ENCODE measurements at regions not wholly inside any gene's neighbourhood (a gene's known extent, or its start where the extent isn't known, plus 50 kb on each side); places are given as distances from the start of the nearest gene placed in this dataset.

DNA sequence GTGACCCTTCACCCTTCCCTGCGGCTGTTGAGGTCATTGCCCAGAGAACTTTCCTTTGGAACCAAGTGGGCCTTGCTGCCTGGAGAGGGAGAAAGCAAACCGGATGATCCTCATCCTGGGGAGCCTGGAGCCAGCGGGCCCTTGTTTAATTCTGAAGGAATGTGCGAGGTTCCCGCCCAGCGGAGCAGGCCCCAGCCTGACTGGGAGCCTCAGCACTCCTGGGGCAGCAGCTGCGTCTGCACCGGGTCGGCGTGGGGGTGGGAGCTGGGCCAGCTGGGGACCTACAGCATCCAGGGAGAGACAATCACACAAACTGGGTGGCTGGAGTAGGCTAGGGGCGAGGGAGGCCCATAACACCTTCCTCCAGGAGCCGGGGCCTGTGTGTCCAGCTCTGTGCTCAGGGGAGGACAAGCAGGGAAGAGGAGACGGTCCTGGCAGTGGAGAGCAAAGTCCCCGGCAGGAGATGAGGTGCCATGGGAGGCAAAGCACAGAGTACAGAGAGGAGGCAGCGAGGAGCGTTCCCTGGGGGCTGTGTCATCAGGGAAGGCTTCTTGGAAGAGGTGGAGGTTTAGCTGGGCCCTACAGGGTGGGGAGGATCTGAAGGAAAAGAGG is 61.9 kb upstream of the HAAO start:
- no peaks in the 10 kb centered on the region for H3K79me2 ChIP-seq (ENCODE audit: insufficient read depth, low read length)
- no peaks in the 10 kb centered on the region for H4K20me1 ChIP-seq (ENCODE audit: insufficient read depth, low read length, poor library complexity, severe bottlenecking)
- H3K4me2 ChIP-seq (ENCODE audit: low read depth, low read length, poor library complexity, severe bottlenecking): no peak overlapping the region
- no peaks in the 10 kb centered on the region for H3K36me3 ChIP-seq (ENCODE audit: insufficient read depth, low read length)
- H3K27me3 ChIP-seq (ENCODE audit: insufficient read depth, low read length, poor library complexity, severe bottlenecking): no peaks in the 10 kb centered on the region
- H3K4me3 ChIP-seq (ENCODE audit: low read length, poor library complexity, severe bottlenecking): no peak overlapping the region
- no peak overlapping the region for H3K9ac ChIP-seq (ENCODE audit: low read depth, low read length, poor library complexity, severe bottlenecking)
- H2AFZ ChIP-seq (ENCODE audit: low read length): no peak overlapping the region
- TF ChIP-seq, protein P1, sequence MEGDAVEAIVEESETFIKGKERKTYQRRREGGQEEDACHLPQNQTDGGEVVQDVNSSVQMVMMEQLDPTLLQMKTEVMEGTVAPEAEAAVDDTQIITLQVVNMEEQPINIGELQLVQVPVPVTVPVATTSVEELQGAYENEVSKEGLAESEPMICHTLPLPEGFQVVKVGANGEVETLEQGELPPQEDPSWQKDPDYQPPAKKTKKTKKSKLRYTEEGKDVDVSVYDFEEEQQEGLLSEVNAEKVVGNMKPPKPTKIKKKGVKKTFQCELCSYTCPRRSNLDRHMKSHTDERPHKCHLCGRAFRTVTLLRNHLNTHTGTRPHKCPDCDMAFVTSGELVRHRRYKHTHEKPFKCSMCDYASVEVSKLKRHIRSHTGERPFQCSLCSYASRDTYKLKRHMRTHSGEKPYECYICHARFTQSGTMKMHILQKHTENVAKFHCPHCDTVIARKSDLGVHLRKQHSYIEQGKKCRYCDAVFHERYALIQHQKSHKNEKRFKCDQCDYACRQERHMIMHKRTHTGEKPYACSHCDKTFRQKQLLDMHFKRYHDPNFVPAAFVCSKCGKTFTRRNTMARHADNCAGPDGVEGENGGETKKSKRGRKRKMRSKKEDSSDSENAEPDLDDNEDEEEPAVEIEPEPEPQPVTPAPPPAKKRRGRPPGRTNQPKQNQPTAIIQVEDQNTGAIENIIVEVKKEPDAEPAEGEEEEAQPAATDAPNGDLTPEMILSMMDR (conservative IDR thresholded peaks at IDR 0.05; ENCODE audit: low read length): no peak
- no peak for TF ChIP-seq EZH2phosphoT487 (IDR thresholded peaks at IDR 0.05; ENCODE audit: borderline replicate concordance)
- no peaks in the 10 kb centered on the region for H3F3A ChIP-seq (ENCODE audit: low read depth)
- H3K9me3 ChIP-seq (ENCODE audit: insufficient read depth, low read depth, low read length): no peaks in the 10 kb centered on the region
- no peaks in the 10 kb centered on the region for H3K4me1 ChIP-seq (ENCODE audit: insufficient read depth, low read length, poor library complexity, severe bottlenecking)
- H3K9me2 ChIP-seq (replicated peaks; ENCODE audit: low read depth, low read length): no peaks in the 10 kb centered on the region

DNA sequence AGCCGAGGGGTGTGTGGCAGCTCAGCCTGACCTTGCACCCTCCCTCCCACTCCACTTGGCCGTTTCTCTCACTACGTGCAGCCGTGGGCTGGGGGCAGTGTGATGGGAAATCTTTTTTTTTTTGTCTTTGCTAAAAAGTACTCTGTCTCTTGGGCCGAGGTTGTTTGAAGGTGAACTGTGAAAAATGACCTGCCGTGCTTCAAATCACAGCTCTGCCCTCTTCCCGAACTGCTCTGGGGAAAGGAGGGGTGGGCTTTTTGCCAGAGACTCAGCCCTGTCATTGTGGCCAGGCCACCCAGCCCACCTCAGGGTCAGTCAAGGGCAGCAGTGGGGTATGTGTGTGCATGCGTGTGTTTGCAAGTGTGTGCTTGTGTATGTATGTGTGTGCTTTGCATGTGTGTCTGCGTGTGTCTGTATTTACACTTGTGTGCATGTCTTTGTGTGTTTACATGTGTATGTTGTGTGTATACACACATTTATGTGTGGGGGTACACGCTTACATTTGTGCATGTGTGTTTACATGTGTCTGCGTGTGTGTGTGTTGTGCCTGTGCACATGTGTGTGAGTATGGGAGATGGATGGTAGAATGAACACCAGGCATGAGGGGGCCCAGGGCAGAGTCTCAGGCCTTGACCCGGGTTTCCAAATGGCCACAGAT is 61.3 kb upstream of the HAAO start:
- Histone ChIP-seq H3K9me3 (ENCODE audit: insufficient read depth, low read depth, low read length) (no peaks in the 10 kb centered on the region), H3K4me2 (ENCODE audit: low read depth, low read length, poor library complexity, severe bottlenecking) (no peak overlapping the region), H3F3A (ENCODE audit: low read depth) (no peaks in the 10 kb centered on the region), H3K79me2 (ENCODE audit: insufficient read depth, low read length) (no peaks in the 10 kb centered on the region), H3K27me3 (ENCODE audit: insufficient read depth, low read length, poor library complexity, severe bottlenecking) (no peaks in the 10 kb centered on the region), H3K4me1 (ENCODE audit: insufficient read depth, low read length, poor library complexity, severe bottlenecking) (no peaks in the 10 kb centered on the region), H2AFZ (ENCODE audit: low read length) (no peak overlapping the region), H3K36me3 (ENCODE audit: insufficient read depth, low read length) (no peaks in the 10 kb centered on the region), H4K20me1 (ENCODE audit: insufficient read depth, low read length, poor library complexity, severe bottlenecking) (no peaks in the 10 kb centered on the region), H3K9ac (ENCODE audit: low read depth, low read length, poor library complexity, severe bottlenecking) (no peak overlapping the region), H3K4me3 (ENCODE audit: low read length, poor library complexity, severe bottlenecking) (no peak overlapping the region), H3K9me2 (replicated peaks; ENCODE audit: low read depth, low read length) (no peaks in the 10 kb centered on the region)
- no peak for TF ChIP-seq EZH2phosphoT487 (IDR thresholded peaks at IDR 0.05; ENCODE audit: borderline replicate concordance)
- TF ChIP-seq, protein P1 (conservative IDR thresholded peaks at IDR 0.05; ENCODE audit: low read length): no peak

DNA sequence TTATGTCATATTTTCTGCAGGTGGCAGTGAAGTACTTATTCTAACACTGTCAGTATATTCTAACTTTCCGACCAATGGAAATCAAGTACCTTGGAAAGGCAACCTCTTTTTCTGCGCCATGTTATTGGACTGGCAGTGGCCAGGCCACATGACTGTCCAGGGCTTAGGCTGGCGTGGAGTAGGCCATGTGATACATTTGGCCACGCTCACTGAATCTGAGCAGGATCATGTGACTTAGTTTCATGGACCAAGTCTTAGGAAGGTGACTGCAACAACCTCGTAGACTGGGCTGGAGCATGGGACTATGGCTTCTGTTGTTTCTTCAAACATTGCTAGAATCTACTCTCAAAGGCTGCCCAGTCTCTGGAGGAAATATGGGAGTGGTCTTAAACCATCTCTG is 60.4 kb upstream of the HAAO start:
- no peaks in the 10 kb centered on the region for H3K9me2 ChIP-seq (replicated peaks; ENCODE audit: low read depth, low read length)
- H3K4me2 ChIP-seq (ENCODE audit: low read depth, low read length, poor library complexity, severe bottlenecking): no peak overlapping the region
- no peaks in the 10 kb centered on the region for H3K36me3 ChIP-seq (ENCODE audit: insufficient read depth, low read length)
- no peaks in the 10 kb centered on the region for H3K4me1 ChIP-seq (ENCODE audit: insufficient read depth, low read length, poor library complexity, severe bottlenecking)
- H3K9ac ChIP-seq (ENCODE audit: low read depth, low read length, poor library complexity, severe bottlenecking): no peak overlapping the region
- no peak overlapping the region for H3K4me3 ChIP-seq (ENCODE audit: low read length, poor library complexity, severe bottlenecking)
- TF ChIP-seq EZH2phosphoT487 (IDR thresholded peaks at IDR 0.05; ENCODE audit: borderline replicate concordance): no peak
- TF ChIP-seq, protein P1 (conservative IDR thresholded peaks at IDR 0.05; ENCODE audit: low read length): no peak
- no peaks in the 10 kb centered on the region for H3F3A ChIP-seq (ENCODE audit: low read depth)
- no peaks in the 10 kb centered on the region for H4K20me1 ChIP-seq (ENCODE audit: insufficient read depth, low read length, poor library complexity, severe bottlenecking)
- no peaks in the 10 kb centered on the region for H3K27me3 ChIP-seq (ENCODE audit: insufficient read depth, low read length, poor library complexity, severe bottlenecking)
- no peaks in the 10 kb centered on the region for H3K9me3 ChIP-seq (ENCODE audit: insufficient read depth, low read depth, low read length)
- no peak overlapping the region for H2AFZ ChIP-seq (ENCODE audit: low read length)
- no peaks in the 10 kb centered on the region for H3K79me2 ChIP-seq (ENCODE audit: insufficient read depth, low read length)

All from Loucy (cell line).